ENCODE measurements at regions not wholly inside any gene's neighbourhood (a gene's known extent, or its start where the extent isn't known, plus 50 kb on each side); places are given as distances from the start of the nearest gene placed in this dataset.

DNA sequence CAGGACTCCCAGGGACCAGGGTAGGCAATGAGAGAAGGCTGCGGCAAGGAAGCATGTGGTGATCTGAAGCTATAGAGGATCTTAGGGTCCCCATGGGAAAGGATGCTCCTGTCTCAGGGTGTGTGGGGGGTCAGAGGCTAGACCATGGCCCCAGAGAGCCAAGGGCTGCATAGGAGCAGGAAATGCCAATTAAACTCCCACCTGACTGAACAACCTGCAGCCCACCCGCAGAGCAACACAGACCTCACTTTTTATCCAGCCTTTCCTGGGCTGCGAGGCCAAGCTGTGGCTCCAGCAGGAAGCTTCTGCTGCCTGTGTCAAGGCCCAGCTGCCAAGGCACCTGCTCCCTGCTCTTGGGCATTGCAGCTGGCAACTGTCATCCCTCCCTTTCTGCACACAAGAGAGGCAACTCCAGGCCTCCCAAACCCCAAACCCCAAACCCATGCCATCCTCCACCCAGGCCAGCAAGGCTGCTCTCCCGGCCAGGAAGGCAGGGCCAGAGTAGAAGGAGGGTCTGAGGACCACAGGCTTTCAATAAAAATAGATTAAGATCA lies 290.1 kb downstream of the FOXO1 start:
- Histone ChIP-seq H3K27ac (ENCODE audit: low read depth, low read length) (no peak overlapping the region), H3K4me3 (ENCODE audit: low read depth, low read length) (no peak overlapping the region), H3K27me3 (ENCODE audit: control insufficient read depth, insufficient read depth, low read length) (peaks cover 12% of the 10 kb centered on the region), H3K9me3 (ENCODE audit: control insufficient read depth, insufficient read depth, low read length) (no peaks in the 10 kb centered on the region)
- CTCF ChIA-PET: no interaction called here
- POLR2A ChIA-PET: no interaction called here
- TF ChIP-seq, protein P1, sequence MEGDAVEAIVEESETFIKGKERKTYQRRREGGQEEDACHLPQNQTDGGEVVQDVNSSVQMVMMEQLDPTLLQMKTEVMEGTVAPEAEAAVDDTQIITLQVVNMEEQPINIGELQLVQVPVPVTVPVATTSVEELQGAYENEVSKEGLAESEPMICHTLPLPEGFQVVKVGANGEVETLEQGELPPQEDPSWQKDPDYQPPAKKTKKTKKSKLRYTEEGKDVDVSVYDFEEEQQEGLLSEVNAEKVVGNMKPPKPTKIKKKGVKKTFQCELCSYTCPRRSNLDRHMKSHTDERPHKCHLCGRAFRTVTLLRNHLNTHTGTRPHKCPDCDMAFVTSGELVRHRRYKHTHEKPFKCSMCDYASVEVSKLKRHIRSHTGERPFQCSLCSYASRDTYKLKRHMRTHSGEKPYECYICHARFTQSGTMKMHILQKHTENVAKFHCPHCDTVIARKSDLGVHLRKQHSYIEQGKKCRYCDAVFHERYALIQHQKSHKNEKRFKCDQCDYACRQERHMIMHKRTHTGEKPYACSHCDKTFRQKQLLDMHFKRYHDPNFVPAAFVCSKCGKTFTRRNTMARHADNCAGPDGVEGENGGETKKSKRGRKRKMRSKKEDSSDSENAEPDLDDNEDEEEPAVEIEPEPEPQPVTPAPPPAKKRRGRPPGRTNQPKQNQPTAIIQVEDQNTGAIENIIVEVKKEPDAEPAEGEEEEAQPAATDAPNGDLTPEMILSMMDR (IDR thresholded peaks at IDR 0.05; ENCODE audit: low read depth, low read length): no peak
- DNase-seq (ENCODE audit: low read depth, low spot score): no peak

DNA sequence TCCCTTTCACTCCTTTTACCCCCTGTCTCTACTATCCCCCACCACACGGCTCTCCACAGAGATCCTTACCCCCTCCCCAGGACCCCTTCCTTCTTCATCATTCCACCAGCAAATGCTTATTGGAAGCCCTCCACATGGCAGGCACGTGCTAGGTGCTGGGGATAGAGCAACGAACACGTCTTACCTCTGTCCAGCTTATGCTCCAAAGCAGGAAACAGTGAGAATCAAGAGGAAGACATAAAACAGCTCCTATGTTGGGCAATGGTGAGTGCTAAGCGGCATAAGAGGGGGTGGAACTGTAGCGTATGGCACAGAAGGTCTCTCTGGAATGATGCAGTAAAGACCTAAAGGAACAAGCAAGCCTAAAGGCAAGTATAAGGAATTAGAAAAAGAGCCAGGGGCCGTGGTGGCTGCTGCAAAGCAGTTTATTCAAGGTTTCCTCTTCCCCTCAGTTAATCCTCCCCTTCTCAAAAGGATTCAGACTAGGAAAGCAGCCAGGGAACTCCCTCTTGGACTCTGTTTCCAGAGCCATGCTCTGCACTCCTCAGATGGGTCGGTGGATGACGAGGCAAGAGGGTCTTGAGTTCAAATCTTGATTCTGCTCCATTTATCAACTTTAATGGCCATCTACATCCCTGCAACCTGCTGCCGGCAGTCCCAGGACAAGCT lies 289.4 kb downstream of the FOXO1 start:
- Histone ChIP-seq H3K4me3 (ENCODE audit: low read depth, low read length) (no peak overlapping the region), H3K27ac (ENCODE audit: low read depth, low read length) (no peak overlapping the region), H3K27me3 (ENCODE audit: control insufficient read depth, insufficient read depth, low read length) (peaks cover 12% of the 10 kb centered on the region), H3K9me3 (ENCODE audit: control insufficient read depth, insufficient read depth, low read length) (no peaks in the 10 kb centered on the region; the same call in 1 of the 2 replicates)
- ChIA-PET POLR2A (no interaction called here), CTCF (no interaction called here)
- no peak for DNase-seq (ENCODE audit: low read depth, low spot score)
- TF ChIP-seq, protein P1 (IDR thresholded peaks at IDR 0.05; ENCODE audit: low read depth, low read length): no peak

DNA sequence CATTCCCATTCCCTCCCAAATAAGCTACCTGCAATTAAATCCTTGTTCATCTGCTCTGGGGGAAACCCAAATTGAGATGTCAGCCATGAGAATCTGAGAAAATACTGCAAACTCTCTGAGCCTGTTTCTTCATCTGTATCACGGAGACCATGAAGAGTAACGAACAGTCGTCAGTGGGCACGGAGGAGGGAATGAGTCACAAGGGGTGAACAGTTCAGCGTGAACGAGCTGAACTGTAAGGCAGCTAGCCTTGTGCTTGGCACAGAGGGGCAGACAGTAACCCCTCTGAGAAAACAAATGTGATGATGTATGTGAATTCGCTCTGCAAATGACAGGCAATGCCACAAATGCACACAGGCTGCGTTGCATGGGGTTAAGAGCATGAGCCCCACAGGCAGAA lies 288.7 kb downstream of the FOXO1 start:
- Histone ChIP-seq H3K27ac (ENCODE audit: low read depth, low read length) (no peak overlapping the region), H3K4me3 (ENCODE audit: low read depth, low read length) (no peak overlapping the region), H3K27me3 (ENCODE audit: control insufficient read depth, insufficient read depth, low read length) (peaks cover 12% of the 10 kb centered on the region), H3K9me3 (ENCODE audit: control insufficient read depth, insufficient read depth, low read length) (no peaks in the 10 kb centered on the region; the same call in 1 of the 2 replicates)
- TF ChIP-seq, protein P1 (IDR thresholded peaks at IDR 0.05; ENCODE audit: low read depth, low read length): no peak
- ChIA-PET POLR2A (no interaction called here), CTCF (no interaction called here)
- DNase-seq (ENCODE audit: low read depth, low spot score): no peak

DNA sequence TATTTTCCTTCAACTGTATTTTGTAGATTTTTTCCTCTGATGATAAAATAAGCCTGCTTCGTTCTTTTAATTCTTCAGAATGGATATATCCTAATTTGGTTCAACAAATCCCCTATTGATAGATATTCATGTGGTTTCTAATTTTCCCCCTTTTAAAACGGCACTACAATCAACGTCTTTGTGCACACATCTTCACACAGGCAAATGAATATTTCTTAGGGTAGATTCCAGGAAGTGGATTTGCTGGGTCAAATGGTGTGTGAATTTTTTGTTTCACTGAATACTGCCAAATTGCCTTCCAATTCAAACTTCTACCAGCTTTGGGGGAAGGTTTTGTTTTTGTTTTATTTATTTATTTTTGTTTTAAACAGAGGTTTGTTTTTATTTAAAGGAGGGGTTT lies 287.2 kb downstream of the FOXO1 start:
- ChIA-PET POLR2A (no interaction called here), CTCF (interaction anchor here (1.1 kb wide), 1 partner anchor 310 kb away, joined by 4 read pairs; no protein-coding TSS in a partner anchor)
- Histone ChIP-seq H3K27me3 (ENCODE audit: control insufficient read depth, insufficient read depth, low read length) (peaks cover 9% of the 10 kb centered on the region), H3K9me3 (ENCODE audit: control insufficient read depth, insufficient read depth, low read length) (no peaks in the 10 kb centered on the region; the same call in 1 of the 2 replicates), H3K27ac (ENCODE audit: low read depth, low read length) (no peak overlapping the region), H3K4me3 (ENCODE audit: low read depth, low read length) (no peak overlapping the region)
- TF ChIP-seq, protein P1 (IDR thresholded peaks at IDR 0.05; ENCODE audit: low read depth, low read length): no peak
- DNase-seq (ENCODE audit: low read depth, low spot score): no peak

DNA sequence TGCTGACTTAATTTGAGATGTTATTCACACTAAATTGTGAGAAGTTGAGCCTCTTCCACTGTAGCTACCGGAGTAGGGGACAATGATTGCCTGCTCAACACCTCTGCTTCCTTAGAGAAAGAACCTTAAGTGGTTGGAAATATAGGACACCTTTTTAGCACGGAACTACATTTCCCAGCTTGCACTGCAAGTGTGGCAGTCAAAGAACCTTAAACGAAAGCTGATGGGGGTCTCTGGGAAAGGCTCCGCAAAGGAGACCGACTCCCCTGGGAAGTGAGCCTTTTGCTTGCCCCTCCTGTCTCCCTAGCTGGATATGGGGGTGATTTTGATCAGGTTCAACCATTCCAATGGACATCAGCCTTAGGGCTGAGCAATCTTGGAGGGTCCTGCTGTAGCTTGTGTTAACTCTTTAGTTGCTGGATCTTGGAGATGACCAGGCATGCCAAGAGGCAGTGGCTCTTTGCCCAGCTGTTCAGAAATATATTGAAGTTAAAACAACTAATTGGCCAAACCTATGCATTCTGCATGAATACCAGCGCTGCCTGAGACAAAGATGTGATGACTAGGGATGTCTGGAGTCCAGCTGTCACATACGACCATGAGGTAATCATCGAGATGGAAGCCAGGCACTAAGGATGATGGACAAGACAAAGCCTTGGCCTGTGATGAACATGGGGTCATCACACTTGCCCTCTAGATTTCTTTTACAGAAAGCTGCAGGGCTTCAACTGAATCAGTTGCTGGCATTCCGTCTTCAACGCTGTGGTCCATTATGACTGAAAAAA lies 286.5 kb downstream of the FOXO1 start:
- no peak for DNase-seq (ENCODE audit: low read depth, low spot score)
- ChIA-PET CTCF (interaction anchor here (1.1 kb wide), 1 partner anchor 310 kb away, joined by 4 read pairs; no protein-coding TSS in a partner anchor), POLR2A (no interaction called here)
- no peak overlapping the region for H3K4me3 ChIP-seq (ENCODE audit: low read depth, low read length)
- H3K27ac ChIP-seq (ENCODE audit: low read depth, low read length): no peak overlapping the region
- H3K27me3 ChIP-seq (ENCODE audit: control insufficient read depth, insufficient read depth, low read length): peaks cover 9% of the 10 kb centered on the region
- H3K9me3 ChIP-seq (ENCODE audit: control insufficient read depth, insufficient read depth, low read length): no peaks in the 10 kb centered on the region; the same call in 1 of the 2 replicates
- TF ChIP-seq, protein P1 (IDR thresholded peaks at IDR 0.05; ENCODE audit: low read depth, low read length): no peak

Measured in AG04450 (cell line).